Fibroblast of the aortic adventitia (primary cell): ENCODE measurements at regions not wholly inside any gene's neighbourhood (a gene's known extent, or its start where the extent isn't known, plus 50 kb on each side); places are given as distances from the start of the nearest gene placed in this dataset.
A peak's percentile ranks its signal among the peaks of the same experiment; 100 is the strongest.

ENCODE experiments used
- DNase-seq: peaks from one replicate; pipeline ENCODE4 v3.0.0-alpha.2; 2010; ENCODE audit warnings: low read depth
- H3K4me3 ChIP-seq: 2 replicates; pipeline ENCODE4 v1.5.1; 2011; ENCODE audit warnings: low read depth, mild to moderate bottlenecking, control low read depth, low read length, moderate library complexity
- TF ChIP-seq, protein P1 (sequence below): IDR thresholded peaks from 2 replicates; pipeline ENCODE4 v1.5.1; 2011; ENCODE audit warnings: mild to moderate bottlenecking, low read length, control low read depth, inconsistent platforms; ENCODE audit not compliant: insufficient read depth

DNA sequence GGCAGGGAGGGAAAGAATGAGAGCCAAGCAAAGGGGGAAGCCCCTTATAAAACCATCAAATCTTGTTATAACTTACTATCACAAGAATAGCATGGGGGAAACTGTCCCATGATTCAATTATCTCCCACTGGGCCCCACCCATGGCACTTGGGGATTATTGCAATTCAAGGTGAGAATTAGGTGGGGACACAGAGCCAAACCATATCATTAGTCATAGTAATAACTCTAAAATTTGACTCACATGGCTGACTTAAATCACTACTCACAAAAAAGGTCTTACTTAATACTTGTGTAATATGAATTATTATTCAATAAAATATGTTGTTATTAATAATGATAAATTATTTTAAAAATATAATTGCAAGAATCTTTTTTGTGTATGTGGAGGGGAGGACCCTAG is 178.1 kb upstream of the TCF21 start:
- no peak overlapping the region for H3K4me3 ChIP-seq
- no peak for DNase-seq
- TF ChIP-seq, protein P1, sequence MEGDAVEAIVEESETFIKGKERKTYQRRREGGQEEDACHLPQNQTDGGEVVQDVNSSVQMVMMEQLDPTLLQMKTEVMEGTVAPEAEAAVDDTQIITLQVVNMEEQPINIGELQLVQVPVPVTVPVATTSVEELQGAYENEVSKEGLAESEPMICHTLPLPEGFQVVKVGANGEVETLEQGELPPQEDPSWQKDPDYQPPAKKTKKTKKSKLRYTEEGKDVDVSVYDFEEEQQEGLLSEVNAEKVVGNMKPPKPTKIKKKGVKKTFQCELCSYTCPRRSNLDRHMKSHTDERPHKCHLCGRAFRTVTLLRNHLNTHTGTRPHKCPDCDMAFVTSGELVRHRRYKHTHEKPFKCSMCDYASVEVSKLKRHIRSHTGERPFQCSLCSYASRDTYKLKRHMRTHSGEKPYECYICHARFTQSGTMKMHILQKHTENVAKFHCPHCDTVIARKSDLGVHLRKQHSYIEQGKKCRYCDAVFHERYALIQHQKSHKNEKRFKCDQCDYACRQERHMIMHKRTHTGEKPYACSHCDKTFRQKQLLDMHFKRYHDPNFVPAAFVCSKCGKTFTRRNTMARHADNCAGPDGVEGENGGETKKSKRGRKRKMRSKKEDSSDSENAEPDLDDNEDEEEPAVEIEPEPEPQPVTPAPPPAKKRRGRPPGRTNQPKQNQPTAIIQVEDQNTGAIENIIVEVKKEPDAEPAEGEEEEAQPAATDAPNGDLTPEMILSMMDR, result no peak

DNA sequence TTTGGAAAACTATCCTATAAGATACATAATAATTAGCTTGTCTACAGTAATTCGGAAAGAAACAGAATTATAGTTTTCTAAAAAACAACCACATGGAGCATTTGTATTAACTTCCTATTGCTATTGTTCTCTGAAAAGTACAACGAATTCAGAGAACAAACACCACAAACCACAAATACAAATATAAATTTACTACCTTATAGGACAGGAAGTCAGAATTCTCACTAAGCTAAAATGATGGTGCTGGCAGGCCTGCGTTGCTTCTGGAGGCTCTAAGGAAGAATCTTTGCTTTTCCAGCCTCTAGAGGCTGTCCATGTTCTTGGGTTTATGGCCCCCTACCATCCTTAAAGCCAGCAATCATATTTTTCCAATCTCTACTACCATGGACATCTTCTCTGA is 173.6 kb upstream of the TCF21 start:
- H3K4me3 ChIP-seq, result no peak overlapping the region
- TF ChIP-seq, protein P1, result no peak
- DNase-seq, result no peak

DNA sequence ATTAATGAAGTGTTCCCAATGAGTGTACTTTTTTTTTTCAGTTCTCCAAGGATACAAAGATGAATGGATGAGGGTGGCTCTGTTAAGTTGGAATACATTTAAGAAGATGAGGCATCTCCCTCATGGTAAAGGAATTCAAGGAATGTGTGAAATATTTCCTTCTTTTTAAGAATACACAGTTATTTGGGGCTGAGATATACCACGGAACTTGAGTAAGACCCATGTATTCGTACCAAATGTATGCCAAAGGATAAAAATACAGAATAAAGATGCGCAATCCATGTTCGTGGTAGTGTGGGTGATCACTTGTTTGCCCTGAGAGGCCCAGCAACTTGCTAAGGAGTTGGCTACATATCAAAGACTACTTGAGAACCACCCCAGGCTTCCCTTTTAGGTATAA is 164.2 kb upstream of the TCF21 start:
- no peak overlapping the region for H3K4me3 ChIP-seq
- peak; percentile 47 for DNase-seq
- TF ChIP-seq, protein P1, result no peak

DNA sequence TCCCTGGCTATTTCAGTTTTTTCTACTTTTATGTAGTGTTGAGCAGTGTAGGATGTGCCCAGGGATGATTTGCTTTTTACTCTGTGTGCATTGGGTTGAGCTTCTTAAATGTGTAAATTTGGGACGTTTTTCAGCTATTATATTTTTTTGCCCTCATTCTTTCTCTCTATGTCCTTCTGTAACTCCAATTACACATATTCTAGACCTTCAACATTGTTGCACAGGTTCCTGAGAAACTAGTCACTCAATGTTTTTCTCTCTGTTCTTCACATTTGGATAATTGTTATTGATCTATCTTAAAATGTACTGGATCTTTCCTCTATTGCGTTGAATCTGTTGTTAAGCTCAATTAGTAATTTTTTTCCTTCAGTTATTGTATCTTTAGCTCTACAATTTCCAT is 162.7 kb upstream of the TCF21 start:
- no peak overlapping the region for H3K4me3 ChIP-seq
- no peak for DNase-seq
- TF ChIP-seq, protein P1, result no peak

DNA sequence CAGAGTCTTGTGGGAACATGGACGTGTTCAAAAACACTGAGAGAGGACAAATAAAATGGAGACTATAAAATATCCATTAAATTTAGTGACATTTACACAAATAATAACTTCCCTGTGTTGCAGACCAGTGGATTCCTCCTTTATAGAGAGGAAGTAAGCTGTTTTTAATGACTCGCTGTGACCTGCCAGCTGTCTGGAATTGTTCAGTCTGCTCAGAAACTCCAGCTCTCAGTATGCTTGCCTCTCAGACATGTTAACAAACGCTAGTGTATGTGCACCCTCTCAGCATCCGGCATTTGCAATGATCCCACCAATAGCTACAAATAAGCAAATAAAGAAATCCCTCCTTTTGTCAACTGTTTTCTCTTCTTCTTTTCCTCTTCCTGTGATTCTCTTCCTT is 158.0 kb upstream of the TCF21 start:
- H3K4me3 ChIP-seq, result no peak overlapping the region
- DNase-seq, result peak; percentile 27
- TF ChIP-seq, protein P1, result no peak

DNA sequence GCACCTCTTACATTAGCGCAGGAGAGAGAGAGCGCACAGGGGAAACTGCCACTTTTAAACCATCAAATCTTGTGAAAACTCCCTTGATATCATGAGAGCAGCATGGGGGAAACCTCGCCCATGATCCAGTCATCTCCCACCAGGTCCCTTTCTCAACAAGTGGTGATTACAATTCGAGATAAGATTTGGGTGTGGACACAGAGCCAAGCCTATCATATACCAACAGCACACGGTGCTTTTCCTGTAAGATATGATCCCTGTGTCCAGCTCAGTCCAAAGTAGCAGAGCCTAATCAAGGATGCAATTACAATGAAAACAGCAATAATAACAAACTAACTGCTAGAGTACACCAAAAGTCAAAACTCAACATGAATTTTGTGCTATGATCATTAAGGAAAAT is 148.7 kb upstream of the TCF21 start:
- TF ChIP-seq, protein P1, result no peak
- no peak for DNase-seq
- H3K4me3 ChIP-seq, result no peak overlapping the region

DNA sequence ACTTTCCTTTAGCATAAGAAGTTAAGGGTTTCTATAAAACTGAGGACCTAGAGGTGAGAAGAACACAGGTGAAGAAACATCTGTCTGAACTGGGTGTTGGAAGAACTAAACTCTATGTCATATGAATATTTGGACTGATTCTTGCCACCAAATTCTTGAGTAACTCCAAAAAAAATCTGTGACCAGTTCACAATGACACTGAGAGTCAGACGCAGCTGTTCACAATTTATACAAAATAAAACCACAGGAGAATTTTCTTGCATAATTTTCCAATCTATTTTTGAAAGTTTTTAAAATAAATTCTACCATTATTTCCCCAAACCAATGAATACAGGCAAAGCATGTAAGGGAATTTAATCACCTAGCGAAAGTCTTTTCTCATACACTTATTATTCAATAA is 148.1 kb upstream of the TCF21 start:
- no peak overlapping the region for H3K4me3 ChIP-seq
- no peak for DNase-seq
- TF ChIP-seq, protein P1, result no peak
